NCI-H2196 (cell line): ENCODE measurements at regions not wholly inside any gene's neighbourhood (a gene's known extent, or its start where the extent isn't known, plus 50 kb on each side); places are given as distances from the start of the nearest gene placed in this dataset.

Experiments used
- DNase-seq: peaks from one replicate; lab custom pipeline; 2025; ENCODE audit not compliant: unreplicated experiment; lab: John Stamatoyannopoulos, UW

DNA sequence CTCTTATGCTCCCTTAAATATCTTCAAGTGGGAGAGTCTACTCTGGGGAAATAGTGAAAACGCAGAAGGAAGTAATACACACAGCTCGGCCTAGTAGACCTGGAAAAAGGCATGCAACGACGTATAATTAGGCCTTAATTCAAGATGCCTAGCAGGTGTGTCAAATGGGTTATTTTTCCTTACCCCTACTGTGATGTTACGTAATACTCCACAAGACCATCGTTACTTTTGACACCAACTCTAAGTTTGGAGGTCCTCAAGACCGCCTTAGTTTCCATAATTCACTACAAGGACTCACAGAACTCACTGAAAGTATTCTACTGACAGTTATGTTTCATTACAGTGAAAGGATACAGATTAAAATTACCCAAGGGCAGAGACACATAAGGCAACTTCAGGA, 1024.3 kb upstream of the MAP3K7 start:
- DNase-seq: no peak

- DNase-seq: no peak
Observed at GRCh38 chr6:91608428-91608827, 1021.6 kb upstream of the MAP3K7 start.

DNA sequence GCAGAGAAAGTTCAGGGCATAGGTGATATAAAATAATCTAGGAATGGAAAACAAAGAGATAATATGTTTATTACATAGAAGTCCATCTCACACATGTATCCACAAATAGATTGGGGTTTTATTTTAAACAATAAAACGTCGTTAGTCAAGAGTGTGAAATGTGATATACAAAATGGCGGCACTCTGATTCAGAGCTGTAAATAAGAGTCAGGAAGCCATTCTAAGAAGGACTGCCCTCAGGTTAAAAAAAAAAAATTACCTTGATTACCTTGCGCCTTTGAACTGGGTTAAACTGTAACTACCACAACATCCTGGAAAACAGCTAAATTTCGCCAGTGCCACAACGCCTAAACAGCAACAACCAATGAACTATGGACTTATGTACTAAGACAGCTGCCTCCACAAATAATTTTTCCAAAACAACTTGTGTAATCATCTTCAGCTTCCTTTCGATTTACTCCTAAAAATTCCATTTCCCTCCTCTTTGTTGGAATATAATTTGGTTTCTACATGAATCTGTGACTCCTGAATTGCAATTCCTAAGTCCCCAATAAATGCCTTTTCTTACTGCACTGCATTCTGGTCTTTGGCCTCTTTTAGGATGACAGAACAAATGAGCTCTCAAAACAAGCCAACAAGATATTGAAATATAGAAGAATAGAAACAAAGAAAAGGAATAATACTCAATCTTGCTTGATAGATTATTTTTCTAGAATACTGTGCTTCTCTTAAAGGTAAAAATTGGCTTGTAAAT, 1019.5 kb upstream of the MAP3K7 start:
- no peak for DNase-seq

DNA sequence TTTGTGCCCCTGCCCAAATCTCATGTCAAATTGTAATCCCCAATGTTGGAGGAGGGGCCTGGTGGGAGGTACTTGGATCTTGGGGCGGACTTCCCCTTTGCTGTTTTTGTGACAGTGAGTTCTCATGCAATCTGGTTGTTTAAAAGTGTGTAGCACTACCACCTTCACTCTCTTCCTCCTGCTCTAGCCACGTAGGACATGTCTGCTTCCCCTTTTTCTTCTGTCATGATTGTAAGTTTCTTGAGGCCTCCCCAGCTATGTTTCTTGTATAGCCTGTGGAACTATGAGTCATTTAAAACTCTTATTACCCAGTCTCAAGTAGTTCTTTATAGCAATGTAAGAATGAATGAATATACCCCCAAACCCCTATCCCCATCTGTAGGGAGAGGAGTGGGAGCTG, 1013.7 kb upstream of the MAP3K7 start:
- DNase-seq: no peak

- DNase-seq: no peak
Observed at GRCh38 chr6:91590191-91590590, 1003.3 kb upstream of the MAP3K7 start.

DNA sequence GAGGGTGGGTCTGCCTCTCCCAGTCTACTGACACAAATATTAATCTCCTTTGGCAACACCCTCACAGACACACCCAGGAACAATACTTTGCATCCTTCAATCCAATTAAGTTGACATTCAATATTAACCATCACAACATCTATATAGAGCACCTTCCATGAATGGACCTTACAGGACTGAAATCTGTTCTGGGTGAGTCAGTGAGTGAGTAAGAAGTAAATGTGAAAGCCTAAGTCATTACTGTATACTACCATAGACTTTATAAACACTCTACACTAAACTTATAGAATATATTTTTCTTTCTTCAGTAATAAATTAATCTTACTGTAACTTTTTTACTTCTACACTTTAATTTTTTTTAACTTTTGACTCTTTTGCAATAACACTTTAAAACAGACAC, 993.8 kb upstream of the MAP3K7 start:
- DNase-seq: no peak

- DNase-seq: no peak
Observed at GRCh38 chr6:91575032-91575431, 988.2 kb upstream of the MAP3K7 start.

- no peak for DNase-seq
Observed at GRCh38 chr6:91573826-91574416, 987.0 kb upstream of the MAP3K7 start.

DNA sequence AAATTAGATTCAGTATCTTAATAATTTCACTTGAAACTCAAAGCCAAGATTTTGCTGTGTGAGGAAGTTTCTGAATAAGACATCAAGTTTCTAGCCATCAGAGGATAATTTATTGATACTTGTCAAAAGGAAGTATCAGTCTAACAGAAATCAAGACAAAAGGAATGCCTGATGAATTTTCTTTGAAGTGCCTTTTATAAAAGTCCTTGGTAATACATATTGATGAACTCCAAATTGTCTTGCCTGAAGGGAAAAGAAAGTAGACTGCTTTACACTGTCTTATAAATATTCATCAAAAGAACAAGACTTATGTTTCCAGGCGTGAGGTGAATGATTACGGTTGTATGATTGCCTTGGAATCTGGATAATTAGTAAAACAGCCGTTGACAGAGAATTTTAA, 986.0 kb upstream of the MAP3K7 start:
- no peak for DNase-seq

- DNase-seq: no peak
Observed at GRCh38 chr6:91569071-91569470, 982.2 kb upstream of the MAP3K7 start.

DNA sequence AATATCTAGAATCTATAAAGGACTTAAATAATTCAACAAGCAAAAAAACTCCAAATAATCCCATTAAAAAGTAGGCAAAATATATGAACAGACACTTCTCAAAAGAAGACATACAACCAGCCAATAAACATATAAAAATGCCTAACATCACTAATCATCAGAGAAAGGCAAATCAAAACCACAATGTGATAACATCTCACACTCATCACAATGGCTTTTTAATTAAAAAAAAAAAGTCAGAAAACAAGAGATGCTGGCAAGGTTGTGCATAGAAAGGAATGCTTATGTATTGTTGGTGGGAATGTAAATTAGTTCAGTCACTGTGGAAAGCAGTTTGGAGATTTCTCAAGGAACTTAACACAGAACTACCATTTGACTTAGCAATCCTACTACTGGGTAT, 979.6 kb upstream of the MAP3K7 start:
- no peak for DNase-seq

DNA sequence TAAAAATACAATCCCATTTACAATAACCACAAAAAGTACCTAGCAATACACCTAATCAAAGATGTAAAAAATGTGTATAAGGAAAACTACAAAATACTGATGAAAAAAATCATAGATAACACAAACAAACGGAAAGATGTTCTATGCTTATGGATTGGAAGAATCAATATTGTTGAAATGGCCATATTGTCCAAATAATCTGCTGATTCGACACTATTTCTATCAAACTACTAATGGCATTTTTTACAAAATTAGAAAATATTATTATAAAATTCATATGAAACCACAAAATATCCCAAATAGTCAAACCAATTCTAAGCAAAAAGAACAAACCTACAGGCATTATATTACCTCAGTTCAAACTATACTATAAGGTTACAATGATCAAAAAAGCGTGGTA, 978.3 kb upstream of the MAP3K7 start:
- no peak for DNase-seq

DNA sequence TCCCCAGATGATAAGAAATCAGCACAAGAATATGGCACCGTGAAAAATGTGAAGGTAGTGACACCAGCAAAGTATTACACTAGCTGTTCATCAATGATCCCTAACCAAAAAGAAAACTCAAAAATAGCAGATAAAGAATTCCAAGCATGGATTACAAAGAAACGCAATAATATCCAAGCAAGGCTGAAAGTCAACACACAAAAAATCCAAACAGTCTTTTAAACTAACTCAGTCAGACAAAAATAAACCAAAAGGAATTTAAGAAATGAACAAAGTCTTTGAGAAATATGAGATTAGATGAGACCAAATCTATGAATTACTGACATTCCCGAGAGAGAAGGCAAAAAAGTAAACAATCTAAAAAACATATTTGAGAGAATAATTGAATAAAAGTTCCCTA, 976.1 kb upstream of the MAP3K7 start:
- no peak for DNase-seq

- no peak for DNase-seq
Observed at GRCh38 chr6:91560409-91560808, 973.5 kb upstream of the MAP3K7 start.

DNA sequence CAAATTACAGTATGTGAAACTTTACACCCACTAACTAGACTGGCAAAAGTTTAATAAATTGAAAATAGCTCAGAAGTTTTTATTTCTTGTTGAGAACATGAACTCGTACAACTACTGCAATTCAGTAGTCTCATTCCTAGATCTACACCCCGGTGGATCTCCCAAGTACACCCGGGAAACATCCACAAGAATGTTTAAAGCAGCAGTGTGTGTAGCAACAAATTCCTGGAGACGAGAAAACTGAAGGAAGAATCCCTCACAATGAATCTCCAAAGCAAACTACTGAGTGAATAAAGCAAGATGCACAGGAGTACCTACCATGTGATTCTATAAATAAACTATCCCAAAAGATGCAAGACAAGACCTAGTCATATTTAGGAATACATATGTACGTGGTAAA, 954.0 kb upstream of the MAP3K7 start:
- no peak for DNase-seq

- no peak for DNase-seq
Observed at GRCh38 chr6:91539456-91539855, 952.6 kb upstream of the MAP3K7 start.

- DNase-seq: no peak
Observed at GRCh38 chr6:91538622-91539021, 951.8 kb upstream of the MAP3K7 start.

DNA sequence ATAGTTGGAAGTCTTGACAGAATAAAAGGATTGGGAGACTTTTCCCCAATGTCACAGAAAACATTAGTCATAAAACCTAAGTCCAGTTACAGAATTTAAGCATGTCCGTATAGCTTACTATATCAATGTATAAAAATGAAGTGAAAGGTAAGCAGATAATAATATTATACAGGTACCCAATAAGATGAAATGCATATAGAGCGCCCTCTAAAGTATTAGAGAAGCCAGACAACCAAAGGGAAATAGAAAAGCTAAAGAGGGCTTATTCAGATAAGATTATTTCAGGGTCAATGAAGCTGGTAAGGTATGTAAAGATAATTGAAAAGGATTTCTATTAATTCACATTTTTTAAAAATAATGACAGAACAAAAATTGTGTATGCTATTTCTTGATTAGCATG, 947.7 kb upstream of the MAP3K7 start:
- no peak for DNase-seq

DNA sequence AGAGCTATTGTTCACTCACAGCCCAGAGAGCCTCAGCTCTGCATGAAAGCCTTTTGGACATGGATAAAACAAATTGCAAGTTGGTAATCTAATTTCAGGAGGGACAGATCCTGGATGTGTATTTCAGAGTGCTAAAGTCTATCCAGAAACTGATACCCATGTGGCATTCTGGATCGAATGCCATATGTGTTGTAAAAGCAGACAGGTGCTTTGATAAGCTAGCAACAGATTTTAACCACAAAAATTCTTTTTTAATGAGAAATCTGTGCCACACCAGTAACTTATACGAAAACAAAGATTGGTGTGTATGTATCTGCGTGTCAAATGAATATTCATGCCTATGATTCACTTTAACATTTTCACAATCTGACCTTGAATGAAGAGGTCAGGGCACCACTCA, 936.6 kb upstream of the MAP3K7 start:
- no peak for DNase-seq

GRCh38 chr6:91521999-91522398, 935.1 kb upstream of the MAP3K7 start:
- DNase-seq: no peak

- no peak for DNase-seq
Observed at GRCh38 chr6:91509711-91510110, 922.8 kb upstream of the MAP3K7 start.

DNA sequence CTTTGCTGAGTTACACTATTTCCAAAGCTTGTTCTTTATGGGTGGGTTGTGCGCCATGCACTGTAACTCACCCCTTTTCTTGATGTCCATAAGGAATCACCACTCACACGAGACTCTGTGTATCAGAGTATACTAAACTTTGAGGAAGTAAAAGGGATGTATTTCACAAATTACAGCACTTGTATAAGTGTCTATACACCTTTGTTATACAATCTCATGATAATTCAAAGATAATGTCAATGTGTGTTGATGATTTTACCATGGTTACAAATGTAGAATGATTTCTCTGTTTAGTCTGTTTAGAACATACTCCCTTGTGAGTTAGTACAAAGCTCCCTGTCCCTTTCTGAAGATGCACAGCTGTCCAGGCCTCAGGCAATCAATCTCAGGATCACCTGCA, 922.2 kb upstream of the MAP3K7 start:
- no peak for DNase-seq

DNA sequence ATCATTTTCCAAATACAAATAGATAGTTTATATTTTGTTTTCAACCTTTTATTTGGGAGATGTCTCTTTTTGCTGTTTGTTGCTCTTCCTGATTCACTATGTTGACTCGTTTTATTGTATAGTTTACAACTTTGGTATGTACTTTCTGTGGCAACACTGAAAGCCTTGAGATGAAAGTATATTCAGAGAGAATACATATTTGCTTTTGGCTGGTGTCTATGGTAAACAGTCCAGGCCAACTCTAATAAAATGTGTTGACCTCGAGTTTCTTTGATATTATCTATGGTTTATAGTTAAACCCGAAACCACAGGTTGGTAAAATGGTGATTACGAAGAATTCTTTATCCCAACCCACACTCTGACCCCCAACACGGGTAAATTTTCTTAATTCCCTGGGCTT, 919.6 kb upstream of the MAP3K7 start:
- no peak for DNase-seq
